DMS53 treated with DMSO at 0.1 percent for 48 hours (cell line): ENCODE measurements at regions not wholly inside any gene's neighbourhood (a gene's known extent, or its start where the extent isn't known, plus 50 kb on each side); places are given as distances from the start of the nearest gene placed in this dataset.
"Not testable (repeated sequence)": the region's sequence is repeated elsewhere in the genome, so short reads cannot be mapped to it uniquely, and the experiment has no call there.

ENCODE experiments used
- DNase-seq: peaks from one replicate; lab custom pipeline; 2025; ENCODE audit not compliant: unreplicated experiment; lab: John Stamatoyannopoulos, UW

DNA sequence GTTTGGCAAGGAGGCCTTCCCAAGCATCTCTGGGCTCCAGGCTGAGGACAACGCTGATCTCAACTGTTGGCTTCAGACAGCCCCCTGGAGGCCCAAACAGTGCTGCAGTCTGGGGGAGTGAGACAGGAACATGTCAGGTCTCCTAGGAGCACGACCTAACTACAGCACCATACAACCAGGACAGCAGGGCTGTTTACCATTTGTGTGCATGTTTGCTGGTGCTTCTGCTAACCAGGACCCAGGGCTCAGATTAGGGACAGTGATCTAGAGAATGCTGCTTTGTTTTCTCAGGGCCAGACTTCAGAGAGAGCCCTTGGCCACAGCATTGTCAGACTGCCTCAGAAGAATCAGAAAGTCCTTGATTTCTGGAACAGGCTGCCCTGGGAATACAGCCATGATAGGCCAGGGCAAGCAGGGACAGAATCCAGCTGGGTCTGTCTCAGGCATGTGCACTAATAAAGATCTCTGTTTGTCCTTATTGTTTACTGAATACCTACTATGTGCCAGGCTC, 126.5 kb downstream of the VPREB1 start:
- DNase-seq = no peak

DNA sequence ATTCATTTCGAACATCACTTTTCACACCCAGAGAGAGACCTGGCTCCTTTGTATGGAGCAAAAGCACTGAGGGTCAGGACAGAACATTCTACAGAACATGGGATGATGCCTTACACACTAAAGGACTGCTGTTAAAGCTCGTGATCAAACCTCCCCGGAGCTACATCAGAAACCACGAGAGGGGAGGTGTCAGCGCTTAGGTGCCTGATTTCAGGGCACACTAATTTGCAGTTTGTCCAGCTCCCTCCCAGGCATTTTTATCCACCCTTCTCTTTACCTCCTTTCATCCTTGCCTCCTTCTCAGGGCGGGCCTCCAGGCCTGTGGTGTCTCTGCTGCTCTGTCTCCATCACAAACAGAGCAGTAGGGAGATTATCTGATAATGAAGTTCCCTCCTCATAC, 127.5 kb downstream of the VPREB1 start:
- DNase-seq = no peak

DNA sequence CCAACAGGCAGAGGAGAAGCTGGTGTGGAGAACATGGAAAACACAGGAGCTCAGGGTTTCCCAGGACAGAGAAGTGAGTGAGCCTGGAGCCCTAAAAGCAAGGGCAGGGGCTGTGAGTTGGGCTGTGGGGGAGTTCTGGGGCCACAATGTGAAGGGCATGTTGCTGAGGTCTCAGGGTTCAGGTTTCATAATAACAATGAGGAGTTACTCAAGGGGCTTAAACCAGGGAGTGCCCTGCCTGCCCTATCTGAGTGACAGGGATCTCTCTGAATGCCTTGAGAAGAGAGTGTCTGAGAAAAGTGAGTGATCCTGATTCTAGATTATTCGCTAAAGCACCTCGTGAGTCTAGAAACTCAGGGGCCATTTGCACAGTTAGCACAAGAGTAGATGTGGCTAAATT, 129.6 kb downstream of the VPREB1 start:
- DNase-seq = no peak

DNA sequence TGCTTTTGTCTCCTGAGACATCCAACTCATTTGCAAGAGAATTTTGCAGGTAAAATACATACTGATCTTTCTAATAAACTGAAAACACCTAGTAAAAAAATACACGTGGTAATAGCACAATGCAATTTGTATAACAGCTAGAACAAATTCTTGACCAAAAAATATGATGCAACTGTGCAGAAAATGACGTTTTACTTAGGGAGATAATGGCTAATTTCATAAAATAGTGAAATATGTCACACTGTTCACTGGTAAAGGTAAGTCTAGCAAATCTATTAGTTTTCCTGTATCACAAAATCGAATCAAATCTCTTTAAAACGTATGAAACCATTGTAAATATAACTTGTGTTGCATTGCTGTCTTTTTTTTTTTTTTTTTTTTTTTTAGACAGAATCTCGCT, 130.0 kb downstream of the VPREB1 start:
- no peak for DNase-seq

DNA sequence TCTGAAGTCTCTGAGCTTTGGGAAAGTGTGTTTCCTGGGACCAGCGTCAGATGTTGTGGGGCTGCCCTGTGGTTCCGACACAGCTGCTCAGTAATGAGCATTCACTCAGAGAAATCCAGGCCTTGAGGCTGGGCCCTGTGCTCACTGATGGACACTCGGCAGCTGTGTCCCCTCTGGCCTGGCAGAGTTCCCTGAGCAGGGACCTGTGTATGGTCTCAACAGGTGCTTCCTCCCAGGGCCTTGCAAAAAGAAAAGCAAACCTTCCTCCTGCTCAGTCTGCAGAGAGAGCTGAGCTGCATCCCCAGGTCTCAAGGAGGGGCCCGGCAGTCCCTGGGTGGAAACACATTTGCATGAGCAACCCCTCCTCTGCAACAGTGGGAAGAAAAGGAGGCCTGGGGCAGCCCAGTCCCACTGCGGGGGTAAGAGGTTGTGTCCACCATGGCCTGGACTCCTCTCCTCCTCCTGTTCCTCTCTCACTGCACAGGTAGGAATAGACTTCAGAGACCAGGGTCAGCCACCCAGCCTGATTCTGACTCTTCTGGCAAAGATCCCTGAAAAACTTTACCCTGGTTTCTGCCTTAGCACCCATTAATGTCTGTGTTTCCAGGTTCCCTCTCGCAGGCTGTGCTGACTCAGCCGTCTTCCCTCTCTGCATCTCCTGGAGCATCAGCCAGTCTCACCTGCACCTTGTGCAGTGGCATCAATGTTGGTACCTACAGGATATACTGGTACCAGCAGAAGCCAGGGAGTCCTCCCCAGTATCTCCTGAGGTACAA, 131.2 kb downstream of the VPREB1 start:
- no peak for DNase-seq

DNA sequence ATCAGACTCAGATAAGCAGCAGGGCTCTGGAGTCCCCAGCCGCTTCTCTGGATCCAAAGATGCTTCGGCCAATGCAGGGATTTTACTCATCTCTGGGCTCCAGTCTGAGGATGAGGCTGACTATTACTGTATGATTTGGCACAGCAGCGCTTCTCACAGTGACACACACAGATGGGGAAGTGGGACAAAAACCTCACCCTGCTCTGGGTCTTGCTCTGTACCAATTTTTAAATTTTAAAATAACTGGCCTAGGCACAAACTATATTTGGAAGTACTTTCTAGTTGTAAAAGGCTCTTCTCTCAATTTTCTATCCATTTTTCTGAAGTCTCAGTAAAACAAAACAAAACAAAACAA, 131.7 kb downstream of the VPREB1 start:
- DNase-seq = no peak

DNA sequence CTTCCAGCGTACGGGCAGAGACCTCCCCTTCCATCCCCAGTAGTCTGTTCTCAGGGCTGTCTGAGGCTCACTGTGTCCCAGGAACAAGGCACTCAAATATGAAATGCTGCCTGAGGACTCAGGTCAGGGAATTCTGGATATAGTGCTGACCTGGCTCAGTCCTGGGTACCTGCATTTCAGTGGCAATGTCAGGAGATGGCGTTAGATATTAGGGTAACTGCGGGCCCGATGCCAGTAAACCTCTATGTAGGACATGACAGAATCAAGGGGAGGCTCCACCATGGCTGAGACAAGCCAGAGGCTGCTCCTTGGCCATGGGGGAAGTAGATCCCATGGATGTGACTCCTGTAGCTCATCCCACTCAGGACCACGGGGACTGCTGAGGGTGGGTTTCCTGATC, 131.7 kb downstream of the ZNF280B start:
- DNase-seq = not testable (repeated sequence)

DNA sequence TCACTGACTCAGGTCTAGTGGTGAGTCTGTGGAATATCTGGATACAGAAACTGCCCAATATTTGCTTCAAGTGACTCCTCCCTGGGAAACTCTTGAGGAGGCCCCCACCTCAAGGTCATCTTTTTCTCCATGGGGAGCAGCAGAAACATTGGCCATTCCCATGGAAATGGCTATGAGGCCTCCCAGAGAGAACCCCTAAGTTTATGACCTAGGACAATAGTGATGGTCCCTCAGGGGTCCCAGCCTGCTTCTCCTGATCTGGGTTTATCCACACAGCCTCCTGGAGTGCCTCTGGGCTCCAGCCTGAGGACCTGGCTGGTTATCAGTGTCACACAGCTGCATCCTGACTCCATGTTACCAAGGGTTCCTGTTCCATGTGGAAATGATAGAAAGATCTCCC, 131.2 kb downstream of the ZNF280B start:
- no peak for DNase-seq

DNA sequence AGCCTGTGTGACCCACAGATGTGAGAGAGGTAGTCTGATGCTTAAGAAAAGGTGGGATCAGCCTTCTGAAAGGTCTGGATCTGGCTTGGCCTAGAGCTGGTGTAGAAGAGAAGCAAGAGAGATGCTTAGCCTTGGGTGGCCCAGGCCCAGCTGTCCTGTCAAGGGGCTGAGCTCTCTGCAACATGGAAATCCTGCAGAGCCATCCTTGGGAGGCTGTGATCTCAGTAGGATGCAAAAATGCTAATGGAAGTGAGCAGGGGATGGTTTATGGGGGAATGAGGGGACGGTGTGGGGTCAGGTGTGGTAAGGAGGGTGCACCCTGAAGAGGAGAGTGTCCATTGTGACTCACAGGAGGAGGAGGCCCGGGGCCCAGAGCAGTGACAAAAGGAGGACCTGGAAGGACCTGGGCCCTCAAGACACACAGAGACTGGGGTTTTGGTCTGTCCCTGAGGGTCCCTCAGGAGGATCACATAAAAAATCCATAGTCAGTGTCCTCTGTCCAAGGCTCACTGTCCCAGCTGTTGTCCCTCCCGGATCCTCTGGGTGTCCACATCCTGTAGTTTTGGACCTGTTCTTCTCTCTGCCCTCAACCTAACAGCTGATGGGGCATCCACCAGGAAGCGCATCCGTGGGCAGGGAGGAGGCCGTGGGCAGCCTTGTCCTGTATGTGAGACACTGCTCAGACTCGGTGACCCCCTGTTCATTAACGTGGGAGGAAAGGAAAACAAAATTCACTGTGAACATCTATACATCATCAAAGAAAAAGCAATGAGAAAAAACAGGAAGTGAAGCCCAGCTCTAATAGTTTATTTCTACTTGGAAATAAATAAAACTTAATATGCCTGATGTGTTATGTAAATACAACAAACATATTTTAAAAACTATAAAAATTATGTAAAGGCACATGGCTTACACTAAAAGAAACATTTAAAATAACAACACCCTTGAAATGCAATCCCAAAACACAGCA, 129.8 kb downstream of the ZNF280B start:
- no peak for DNase-seq

DNA sequence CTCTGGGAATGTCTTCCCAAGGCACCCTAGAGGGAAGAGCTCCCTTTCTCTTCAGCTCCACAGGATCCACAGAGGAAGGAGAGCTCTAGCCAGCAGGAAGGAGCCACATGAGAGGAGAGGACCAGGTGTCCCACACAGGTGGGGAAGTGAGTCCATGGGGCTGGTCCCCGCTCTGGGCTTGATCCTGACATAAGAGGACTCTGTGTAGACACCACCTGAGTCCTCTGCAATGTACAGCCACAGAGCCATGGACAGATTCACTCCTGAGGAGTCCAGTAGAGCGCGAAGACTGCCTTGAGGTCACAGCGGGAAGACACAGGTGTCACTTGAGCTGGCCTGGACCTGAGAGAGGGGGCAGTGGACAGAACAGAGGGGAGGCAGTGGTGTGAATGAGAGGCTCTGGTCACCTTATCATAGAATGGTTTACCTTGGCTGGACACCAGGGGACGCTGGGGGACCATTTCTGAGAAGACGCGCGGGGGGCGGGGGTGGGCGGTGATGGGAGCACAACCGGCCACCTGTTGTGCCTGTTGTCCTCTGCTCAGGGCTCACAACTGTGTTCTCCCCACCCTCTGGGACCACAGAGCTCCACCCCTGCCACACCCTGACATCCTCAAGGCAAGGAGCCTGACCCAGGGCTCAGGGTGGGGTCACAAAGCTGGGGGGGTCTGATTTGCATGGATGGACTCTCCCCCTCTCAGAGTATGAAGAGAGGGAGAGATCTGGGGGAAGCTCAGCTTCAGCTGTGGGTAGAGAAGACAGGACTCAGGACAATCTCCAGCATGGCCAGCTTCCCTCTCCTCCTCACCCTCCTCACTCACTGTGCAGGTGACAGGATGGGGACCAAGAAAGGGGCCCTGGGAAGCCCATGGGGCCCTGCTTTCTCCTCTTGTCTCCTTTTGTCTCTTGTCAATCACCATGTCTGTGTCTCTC, 128.2 kb downstream of the ZNF280B start:
- peak; percentile 4 for DNase-seq

DNA sequence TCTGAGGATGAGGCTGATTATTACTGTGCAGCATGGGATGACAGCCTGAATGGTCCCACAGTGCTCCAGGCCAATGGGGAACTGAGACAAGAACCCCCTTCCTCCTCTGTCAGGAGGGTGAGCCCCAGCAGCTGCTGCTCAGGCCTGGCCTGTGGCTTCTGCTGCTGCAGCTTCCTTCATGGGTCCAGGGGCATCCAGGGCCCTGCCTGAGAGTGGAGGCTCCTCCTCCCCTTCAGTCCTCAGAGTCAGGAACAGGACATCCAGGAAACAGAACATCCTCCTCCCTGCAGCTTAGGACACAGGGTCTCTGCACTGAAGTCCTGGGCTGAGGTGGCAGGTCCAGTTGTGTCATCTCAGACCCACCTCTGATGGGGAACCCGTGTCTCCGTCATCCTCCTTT, 127.2 kb downstream of the ZNF280B start:
- not testable (repeated sequence) for DNase-seq

DNA sequence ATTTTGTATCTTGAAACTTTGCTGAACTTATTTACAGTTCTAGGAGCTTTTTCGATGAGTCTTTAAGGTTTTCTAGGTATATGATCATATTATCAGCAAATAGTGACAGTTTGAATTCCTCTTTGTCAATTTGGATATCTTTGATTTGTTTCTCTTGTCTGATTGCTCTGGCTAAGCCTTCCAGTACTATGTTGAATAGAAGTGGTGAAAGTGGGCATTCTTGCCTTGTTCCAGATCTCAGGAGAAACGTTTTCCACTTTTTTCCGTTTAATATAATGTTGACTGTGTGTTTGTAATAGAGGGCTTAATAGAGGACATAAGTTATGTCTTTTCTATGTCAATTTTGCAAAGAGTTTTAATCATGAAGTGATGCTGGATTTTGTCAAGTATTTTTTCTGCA, 124.3 kb downstream of the ZNF280B start:
- no peak for DNase-seq

DNA sequence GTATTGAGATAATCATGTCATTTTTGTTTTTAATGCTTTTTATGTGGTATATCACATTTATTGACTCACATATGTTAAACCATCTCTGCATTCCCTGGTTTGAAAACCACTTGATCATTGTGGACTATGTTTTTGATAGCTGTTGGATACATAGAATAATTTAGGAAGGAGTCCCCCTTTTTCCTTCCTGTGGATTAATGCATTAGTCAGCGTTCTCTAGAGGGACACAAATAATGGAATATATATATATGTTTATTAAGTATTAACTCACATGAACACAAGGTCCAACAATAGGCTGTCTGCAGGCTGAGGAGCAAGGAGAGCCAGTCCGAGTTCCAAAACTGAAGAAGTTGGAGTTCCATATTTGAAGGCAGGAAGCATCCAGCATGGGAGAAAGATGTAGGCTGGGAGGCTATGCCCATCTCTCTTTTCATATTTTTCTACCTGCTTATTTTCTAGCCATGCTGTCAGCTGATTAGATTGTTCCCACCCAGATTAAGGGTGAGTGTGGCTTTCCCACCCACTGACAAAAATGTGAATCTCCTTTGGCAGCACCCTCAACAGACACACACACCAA, 123.8 kb downstream of the ZNF280B start:
- DNase-seq = no peak

DNA sequence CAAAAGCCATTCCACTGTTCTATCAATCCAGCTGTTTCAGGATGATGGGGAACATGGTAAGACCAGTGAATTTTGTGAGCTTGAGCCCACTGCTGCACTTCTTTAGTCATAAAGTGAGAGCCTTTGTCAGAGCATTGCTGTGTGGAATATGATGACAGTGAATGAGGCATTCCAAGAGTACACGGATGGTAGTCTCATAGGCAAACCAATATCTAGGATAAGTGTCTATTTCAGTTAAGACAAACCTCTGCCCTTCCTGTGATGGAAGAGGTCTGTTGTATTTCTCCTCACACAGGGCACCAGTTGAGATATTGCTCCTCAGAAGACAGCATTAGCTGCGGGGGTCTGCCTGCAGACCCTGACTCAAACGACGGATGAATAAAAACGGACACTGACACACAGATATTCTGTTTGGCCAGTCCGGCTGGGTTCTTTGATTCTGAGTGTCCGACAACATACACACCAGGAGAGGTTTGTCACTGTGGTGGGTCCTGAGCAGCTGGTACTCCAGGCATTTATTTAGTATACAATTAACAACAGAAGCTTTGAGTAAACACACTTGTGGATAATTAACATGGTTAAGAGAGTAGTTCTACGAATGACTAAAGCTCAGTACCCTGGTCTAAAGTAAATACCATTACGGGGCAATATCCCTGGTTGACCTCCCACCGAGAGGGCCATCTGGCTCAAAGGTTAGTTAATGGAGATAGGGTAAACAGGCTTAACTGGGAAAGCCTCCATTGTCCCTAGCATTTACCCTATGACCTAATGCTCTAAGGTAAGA, 121.7 kb downstream of the ZNF280B start:
- peak; percentile 57 for DNase-seq

DNA sequence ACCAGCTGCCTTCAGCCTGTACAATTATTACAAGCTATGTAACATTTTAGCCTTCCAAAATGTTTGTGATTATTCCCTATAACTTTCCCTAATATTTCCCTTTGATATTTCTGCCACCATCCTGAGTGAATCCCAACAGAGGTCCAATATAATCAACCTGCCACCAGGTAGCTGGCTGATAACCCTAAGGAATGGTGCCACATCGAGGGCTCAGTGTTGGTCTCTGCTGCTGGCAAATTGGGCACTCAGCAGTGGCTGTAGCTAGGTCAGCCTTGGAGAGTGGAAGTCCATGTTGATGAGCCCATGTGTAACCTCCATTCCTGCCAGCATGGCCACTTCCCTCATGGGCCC, 121.2 kb downstream of the ZNF280B start:
- no peak for DNase-seq

DNA sequence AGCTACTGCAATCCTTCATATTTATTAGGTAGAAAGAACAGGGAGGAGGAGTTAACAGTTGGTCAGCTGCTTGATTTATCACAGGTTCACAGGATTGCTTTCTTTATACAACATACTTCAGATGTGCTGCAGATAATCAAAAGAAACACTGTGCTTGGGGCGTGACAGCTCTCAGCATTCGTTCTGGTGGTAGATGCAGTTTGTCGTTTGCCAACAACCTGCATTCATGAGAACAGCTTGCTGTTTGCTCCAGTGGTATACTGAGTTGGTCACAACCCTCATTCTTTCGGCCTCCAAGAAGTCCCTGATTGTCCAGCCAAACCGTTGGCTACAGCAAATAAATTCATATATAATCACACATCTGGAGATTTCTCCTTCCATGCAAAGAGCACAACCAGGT, 120.5 kb downstream of the ZNF280B start:
- DNase-seq = no peak

DNA sequence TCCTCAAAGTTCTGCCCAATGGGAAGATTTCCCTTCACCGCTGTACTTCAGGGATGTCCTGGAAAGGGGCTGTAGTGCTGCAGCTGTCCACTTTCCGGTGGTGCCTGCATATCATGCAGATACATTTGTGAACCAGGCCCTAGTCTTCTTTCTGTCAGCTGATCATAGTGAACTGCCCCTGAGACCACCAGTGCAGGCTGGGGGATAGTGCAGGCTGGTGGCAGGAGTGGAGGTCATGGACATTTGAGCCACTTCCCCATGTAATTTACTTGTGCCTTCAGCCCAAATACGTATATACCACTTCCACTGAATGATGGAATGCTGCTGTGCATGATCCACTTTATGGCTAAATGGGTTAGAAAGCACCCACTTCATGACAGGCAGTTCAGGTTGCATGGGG, 120.0 kb downstream of the ZNF280B start:
- DNase-seq = no peak

DNA sequence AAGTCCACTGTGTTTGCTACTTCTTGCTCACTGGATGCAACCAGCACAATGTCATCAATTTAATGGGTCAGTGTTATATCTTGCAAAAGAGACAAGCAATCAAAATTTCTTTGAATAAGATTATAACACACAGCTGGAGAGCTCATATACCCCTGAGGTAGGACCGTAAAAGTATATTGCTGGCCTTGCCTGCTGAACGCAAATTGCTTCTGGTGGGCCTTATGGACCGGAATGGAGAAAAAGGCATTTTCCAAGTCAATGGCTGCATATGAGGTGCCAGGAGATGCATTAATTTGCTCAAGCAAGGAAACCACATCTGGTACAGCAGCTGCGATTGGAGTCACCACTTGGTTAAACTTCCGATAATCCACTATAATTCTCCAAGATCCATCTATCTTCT, 119.1 kb downstream of the ZNF280B start:
- DNase-seq = no peak

DNA sequence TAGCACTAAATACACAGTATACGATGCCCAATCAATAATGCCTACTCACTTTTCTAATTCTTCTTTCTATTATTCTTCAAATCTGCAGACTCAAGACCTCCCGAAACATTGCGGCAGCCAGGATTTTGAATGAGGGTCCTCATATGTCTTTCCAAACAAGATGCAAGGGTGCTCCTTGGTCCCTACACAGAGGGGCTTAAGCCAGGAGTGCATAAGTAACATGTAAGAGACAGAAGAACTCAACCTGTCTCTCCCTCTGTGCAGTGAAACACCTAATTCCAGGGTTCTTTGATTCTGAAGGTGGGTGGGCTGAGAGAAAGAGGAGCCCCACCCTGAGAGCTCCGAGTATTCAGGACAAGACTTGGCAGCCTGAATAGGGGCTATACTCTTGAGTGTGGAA, 117.6 kb downstream of the ZNF280B start:
- no peak for DNase-seq

DNA sequence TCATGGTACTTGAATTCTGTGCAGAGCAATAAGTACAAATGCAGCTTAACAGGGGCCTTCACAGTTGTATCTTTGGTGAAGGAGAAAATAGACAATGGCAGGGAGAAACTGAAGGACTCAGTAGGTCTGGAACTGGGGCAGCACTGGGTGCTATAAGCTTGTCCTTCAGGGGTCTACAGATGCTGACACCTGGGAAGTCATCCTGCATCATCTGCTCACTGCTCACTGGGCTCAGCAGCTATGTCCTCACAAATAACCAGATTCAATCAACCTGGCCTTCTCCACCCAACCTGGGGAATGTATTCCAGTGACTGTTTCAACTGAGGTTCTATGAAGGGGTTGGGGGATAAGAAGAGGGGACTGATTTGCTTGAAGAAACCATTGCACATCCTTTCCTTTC, 117.0 kb downstream of the ZNF280B start:
- no peak for DNase-seq
